Body of pancreas (tissue), 4 donors: ENCODE measurements at regions not wholly inside any gene's neighbourhood (a gene's known extent, or its start where the extent isn't known, plus 50 kb on each side); places are given as distances from the start of the nearest gene placed in this dataset.

Experiments
- POLR2A ChIP-seq, 3 donors: fragments of 450-650 bp; IDR thresholded peaks; one replicate each; pipeline ENCODE4 v1.6.1; 2016; ENCODE audit warnings: antibody characterized with exemption in 3 of 3, mild to moderate bottlenecking in 2 of 3
- TF ChIP-seq, protein P1 (sequence below), 7 experiments: fragments of 450-650 bp in 4 of 7; fragments of 200-600 bp in 3 of 7; sonication (generic) in 3 of 7; IDR thresholded peaks; one replicate each; pipeline ENCODE4 v1.5.1; 2016 to 2019; ENCODE audit warnings: antibody characterized with exemption in 7 of 7

DNA sequence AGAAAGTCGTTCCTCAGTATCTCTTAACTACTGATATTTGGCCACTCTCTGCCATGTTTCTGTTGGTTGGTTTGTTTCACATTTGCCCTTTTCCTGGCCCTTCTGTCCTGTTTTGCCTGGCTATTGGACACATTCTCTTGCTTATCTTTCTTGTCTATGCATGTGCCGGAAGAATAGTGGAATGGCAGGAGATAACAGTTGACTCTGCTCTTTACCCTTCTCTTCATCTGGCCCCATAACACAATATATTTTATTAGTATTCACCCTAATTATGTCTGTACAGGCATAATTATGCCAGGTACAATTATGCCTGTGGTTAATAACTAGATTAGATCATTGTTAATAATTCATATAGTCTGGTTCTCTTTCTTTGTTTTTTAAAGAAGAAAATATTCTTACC, 243.5 kb upstream of the LMO3 start:
- TF ChIP-seq POLR2A (IDR thresholded peaks at IDR 0.05), result no peak
- TF ChIP-seq, protein P1, sequence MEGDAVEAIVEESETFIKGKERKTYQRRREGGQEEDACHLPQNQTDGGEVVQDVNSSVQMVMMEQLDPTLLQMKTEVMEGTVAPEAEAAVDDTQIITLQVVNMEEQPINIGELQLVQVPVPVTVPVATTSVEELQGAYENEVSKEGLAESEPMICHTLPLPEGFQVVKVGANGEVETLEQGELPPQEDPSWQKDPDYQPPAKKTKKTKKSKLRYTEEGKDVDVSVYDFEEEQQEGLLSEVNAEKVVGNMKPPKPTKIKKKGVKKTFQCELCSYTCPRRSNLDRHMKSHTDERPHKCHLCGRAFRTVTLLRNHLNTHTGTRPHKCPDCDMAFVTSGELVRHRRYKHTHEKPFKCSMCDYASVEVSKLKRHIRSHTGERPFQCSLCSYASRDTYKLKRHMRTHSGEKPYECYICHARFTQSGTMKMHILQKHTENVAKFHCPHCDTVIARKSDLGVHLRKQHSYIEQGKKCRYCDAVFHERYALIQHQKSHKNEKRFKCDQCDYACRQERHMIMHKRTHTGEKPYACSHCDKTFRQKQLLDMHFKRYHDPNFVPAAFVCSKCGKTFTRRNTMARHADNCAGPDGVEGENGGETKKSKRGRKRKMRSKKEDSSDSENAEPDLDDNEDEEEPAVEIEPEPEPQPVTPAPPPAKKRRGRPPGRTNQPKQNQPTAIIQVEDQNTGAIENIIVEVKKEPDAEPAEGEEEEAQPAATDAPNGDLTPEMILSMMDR (IDR thresholded peaks at IDR 0.05), result no peak
